Choroid plexus epithelial cell (primary cell): ENCODE measurements at regions not wholly inside any gene's neighbourhood (a gene's known extent, or its start where the extent isn't known, plus 50 kb on each side); places are given as distances from the start of the nearest gene placed in this dataset.

Source experiments
- DNase-seq: peaks from one replicate; pipeline ENCODE4 v3.0.0-alpha.2; 2010; ENCODE audit warnings: low read depth
- H3K4me3 ChIP-seq: 2 replicates; pipeline ENCODE4 v1.5.1; 2011; ENCODE audit warnings: low read depth, mild to moderate bottlenecking, control low read depth, low read length, moderate library complexity
- TF ChIP-seq, protein P1 (sequence below): conservative IDR thresholded peaks from 2 replicates; pipeline ENCODE4 v1.5.1; 2011; ENCODE audit warnings: low read depth, mild to moderate bottlenecking, control low read depth, inconsistent platforms, low read length, moderate library complexity

- TF ChIP-seq, protein P1, sequence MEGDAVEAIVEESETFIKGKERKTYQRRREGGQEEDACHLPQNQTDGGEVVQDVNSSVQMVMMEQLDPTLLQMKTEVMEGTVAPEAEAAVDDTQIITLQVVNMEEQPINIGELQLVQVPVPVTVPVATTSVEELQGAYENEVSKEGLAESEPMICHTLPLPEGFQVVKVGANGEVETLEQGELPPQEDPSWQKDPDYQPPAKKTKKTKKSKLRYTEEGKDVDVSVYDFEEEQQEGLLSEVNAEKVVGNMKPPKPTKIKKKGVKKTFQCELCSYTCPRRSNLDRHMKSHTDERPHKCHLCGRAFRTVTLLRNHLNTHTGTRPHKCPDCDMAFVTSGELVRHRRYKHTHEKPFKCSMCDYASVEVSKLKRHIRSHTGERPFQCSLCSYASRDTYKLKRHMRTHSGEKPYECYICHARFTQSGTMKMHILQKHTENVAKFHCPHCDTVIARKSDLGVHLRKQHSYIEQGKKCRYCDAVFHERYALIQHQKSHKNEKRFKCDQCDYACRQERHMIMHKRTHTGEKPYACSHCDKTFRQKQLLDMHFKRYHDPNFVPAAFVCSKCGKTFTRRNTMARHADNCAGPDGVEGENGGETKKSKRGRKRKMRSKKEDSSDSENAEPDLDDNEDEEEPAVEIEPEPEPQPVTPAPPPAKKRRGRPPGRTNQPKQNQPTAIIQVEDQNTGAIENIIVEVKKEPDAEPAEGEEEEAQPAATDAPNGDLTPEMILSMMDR = no peak
- peak; percentile 15 for DNase-seq
- no peak overlapping the region for H3K4me3 ChIP-seq
Observed at GRCh38 chr2:216799873-216800431, 59.9 kb downstream of the TNP1 start.

DNA sequence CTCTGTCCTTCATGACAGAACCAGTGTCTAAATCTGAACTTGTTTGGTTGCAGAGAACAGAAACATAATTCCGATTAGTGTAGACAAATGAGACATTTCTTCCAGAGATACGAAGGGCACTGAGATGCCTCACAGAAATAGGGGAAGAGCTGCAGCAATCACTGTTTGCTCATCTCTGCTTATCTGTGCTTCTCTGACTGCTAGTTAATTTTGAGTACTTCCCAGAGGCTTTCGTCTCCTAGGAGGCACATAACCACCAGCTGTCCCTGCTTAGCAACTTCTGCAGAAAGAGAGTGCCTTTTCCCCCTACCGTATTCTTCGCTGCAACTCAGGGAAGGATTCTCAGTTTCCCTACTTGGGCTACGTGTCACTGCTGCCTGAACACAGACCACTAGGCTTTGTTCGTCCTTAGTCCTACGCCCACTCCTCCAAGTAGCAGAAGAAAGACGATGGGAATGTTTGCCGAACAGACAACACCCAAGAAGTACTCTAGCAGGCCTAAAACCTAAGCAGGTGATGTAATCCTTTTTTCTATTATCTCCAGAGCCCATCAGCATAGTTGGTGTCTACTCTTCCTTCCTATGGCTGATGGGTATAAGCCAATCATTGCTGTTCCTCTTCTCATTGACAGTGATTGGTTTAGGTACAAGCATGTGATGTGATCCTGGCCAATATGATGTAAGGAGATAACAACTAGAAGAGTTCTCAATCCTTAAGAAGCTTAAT, 63.6 kb downstream of the TNP1 start:
- no peak for DNase-seq
- TF ChIP-seq, protein P1 = no peak
- H3K4me3 ChIP-seq = no peak overlapping the region

GRCh38 chr2:216793386-216793785, 66.5 kb downstream of the TNP1 start:
- no peak for DNase-seq
- H3K4me3 ChIP-seq = no peak overlapping the region
- TF ChIP-seq, protein P1 = no peak

GRCh38 chr2:216792222-216793021, 67.4 kb downstream of the TNP1 start:
- TF ChIP-seq, protein P1 = no peak
- peak; percentile 12 for DNase-seq
- no peak overlapping the region for H3K4me3 ChIP-seq

DNA sequence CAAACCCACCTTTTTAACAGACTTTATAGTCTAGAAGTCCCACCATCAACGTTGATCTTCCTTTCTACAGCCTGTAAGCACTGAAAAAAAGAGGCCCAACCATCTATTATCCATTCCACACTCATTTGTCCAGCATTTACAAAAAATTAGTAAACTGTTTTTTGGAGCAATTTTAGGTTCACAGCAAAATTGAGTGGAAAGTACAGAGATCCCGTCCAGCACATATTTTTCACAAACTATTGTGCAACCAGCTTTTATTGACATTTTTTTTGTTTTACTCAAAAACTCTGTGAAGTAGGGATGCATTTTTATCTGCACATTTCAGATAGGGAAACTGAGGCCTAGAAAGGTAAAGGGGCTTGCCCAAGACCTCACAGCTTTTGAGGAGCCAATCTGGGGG, 68.6 kb downstream of the TNP1 start:
- DNase-seq = no peak
- TF ChIP-seq, protein P1 = no peak
- H3K4me3 ChIP-seq = no peak overlapping the region

- no peak for DNase-seq
- TF ChIP-seq, protein P1 = no peak
- no peak overlapping the region for H3K4me3 ChIP-seq
Observed at GRCh38 chr2:216789081-216789480, 70.8 kb downstream of the TNP1 start.
